HG03558 (cell line): ENCODE measurements at regions not wholly inside any gene's neighbourhood (a gene's known extent, or its start where the extent isn't known, plus 50 kb on each side); places are given as distances from the start of the nearest gene placed in this dataset.

ENCODE experiments used
- ATAC-seq: cut with Tn5 transposase; IDR thresholded peaks from one replicate; pipeline ENCODE4 v1.9.1; 2021; ENCODE audit warnings: moderate number of reproducible peaks; ENCODE audit not compliant: unreplicated experiment; ENCODE audit errors: extremely low read depth

GRCh38 chr13:52975969-52976368 is 52.6 kb upstream of the OLFM4 start:
- ATAC-seq: no peak

- no peak for ATAC-seq
Measured at GRCh38 chr13:52975161-52975560, 53.5 kb upstream of the OLFM4 start.

- ATAC-seq: no peak
Measured at GRCh38 chr13:52974711-52975110, 53.9 kb upstream of the OLFM4 start.

DNA sequence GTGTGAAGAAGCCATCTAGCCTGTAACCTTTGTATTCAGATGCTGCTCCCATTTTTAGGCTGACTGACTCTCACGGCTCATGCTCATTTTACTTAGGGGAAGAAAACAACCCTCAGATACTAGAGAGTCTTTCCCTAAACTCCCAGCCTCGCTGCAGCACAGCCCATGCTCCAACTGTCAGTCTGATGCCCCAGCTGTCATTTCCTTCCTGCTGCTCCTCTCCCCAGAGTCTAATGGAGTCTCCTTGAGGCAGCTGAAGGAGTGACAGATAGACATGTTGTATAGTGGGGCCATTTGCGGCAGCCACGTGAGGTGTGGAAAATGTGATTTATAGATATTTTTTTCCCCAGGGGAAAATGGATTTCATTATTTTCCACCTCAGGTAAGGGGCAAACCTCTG is 59.2 kb upstream of the OLFM4 start:
- no peak for ATAC-seq

- ATAC-seq: peak; percentile 98
Measured at GRCh38 chr13:52968074-52968700, 60.4 kb upstream of the OLFM4 start.

DNA sequence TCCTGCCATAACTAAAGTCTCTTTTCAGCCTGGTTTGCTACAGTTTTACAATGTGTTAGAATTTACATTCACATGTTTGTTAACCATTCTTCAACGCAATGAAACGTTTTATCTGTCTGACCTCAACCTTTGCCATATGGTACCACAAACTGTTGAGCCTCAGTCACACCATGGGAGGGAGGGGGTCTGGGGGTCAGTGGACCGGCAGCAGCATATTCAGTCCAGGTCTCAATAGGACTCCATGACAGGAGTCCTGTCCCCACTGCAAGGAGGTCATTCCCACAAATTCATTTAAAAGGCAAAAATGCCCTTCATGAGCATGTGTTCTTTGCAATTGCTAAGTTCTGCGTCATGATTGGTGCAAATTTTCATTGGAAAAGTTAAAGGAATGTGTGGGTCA is 66.6 kb upstream of the OLFM4 start:
- no peak for ATAC-seq

GRCh38 chr13:52961256-52961910 is 67.2 kb upstream of the OLFM4 start:
- no peak for ATAC-seq

DNA sequence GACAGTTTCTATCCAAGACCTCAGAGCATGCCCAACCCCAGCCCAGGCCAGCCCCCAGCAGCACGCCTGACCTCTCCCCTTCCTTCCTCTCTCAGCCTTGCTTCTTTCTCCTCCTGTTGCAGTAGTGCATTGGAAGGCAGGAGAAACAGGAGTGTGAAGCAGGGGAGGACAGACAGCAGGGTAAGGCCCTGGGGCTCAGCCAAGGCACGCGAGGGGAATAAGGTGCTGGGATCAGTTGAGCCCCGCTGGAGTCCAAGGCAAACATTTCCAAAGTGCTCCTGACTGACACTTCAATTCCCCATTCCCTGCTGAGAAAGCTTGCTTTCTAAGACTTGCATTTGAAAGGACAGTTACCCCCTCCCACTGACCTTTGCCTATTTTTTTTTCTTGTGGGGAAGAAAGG is 73.1 kb upstream of the OLFM4 start:
- ATAC-seq: no peak

DNA sequence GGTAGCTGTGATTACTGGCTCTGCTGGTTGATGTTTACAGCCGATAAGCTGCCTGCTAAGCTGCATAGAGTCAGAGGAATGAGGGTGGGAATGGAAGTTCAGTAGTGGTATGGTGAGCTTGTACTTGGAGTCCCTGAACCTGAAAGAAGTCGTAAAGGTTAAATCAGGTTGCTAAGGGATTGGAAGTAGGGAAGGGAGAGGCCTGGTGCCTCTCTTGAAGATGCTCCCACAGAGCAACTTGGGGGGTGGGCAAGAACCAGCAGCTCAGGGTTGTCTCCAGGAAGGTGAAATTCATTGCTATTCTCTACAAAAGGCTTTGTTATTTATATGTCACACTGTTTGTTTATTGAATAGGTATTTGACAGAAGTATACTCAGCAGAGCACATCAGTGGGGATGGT is 73.8 kb upstream of the OLFM4 start:
- ATAC-seq: no peak

- no peak for ATAC-seq
Measured at GRCh38 chr13:52950436-52950956, 78.1 kb upstream of the OLFM4 start.

DNA sequence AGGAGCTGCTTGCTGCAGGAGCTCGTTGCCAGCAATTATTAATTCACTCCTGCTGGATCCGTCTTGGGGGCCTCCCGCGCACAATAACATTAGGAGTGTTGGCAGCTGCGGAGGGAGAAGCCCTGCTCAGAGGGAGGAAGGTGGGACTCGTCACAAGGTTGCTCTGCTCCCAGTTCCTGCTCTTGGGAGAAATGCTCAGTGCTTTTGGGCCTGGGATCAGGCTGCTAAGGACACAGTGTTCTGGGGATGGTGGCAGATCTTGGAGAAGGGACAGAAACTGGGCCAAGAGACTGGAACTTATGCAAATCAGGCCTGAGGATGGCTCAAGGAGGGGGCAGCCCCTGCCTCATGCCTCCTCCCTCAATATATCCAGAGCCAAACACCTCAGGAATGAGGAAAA is 78.9 kb upstream of the OLFM4 start:
- no peak for ATAC-seq

GRCh38 chr13:52949044-52949443 is 79.6 kb upstream of the OLFM4 start:
- ATAC-seq: no peak

DNA sequence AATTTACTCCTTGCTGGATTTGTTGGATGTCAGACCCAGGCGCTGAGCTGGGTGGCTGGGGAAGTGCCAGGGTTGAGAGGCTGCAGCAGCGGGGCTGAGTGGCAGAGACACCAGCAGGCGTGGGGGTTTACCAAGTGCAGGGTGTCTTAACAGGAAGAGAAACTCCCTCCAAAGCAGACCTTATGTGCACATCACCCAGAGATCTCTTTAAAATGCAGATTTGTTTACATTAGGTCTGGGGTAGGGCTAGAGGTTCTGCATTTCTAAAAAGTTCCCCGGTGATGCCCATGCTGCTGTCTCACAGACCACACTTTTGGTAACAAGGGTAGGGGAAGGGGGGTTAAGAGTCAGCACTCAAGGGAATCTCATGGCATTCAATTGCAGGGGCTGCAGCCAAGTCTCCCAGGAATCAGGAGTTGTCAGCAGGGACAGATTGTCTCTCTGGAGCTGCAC is 80.7 kb upstream of the OLFM4 start:
- ATAC-seq: no peak

DNA sequence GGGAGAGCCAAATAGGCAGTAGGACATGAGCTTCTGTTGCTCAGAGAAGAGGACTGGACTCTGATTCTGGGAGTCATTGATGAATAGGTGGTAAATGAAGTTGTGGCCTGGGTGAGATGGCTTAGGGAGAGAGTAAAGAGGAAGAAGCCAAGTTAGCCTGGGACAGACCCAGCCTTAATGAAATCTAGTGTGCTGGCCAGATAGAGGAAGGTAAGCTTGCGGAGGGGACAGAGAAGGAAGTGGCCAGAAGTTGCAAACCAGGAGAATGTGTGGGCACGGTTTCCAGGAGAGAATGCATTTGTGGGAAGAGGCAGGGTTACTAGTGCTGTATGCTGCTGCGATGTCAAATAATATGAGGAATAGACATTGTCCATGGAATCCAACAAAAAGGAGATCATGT is 83.3 kb upstream of the OLFM4 start:
- ATAC-seq: no peak

DNA sequence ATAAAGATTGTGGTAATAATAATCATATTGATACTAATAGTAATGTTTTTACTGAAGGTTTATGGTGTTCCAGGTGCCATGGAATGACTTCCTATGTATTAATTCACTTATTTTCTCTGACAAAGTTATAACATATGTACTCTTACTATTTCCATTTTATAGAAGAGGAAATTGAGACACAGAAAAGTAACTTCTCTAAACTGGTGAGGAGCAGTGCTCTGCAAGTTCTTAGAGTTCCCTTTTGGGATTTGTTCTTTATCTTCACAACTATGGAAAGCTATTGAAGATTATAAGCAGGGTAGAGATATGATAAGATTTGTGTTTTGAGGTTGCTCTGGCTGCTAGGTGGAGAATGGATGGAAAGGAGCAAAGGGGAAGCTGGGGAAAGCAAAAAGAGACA is 83.9 kb upstream of the OLFM4 start:
- no peak for ATAC-seq

DNA sequence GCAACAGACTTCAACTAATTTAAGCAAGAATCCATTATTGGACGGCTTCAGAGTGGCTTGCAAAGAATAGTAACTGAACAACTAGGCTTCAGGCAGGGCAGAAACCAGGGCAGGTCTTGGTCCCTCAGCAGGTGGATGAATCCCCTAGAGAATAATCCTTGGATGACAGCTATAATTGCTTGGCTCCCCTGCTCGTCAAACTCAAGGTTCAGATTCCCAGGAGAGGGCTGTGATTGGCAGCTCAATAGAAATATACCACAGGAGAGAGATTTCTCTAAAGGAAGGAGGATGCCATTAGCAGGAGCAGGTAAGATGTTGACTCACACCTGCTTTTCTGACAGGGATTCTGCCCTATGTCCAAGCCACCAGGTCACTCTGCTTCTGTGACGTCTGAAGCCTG is 89.6 kb upstream of the PCDH8 start:
- no peak for ATAC-seq

DNA sequence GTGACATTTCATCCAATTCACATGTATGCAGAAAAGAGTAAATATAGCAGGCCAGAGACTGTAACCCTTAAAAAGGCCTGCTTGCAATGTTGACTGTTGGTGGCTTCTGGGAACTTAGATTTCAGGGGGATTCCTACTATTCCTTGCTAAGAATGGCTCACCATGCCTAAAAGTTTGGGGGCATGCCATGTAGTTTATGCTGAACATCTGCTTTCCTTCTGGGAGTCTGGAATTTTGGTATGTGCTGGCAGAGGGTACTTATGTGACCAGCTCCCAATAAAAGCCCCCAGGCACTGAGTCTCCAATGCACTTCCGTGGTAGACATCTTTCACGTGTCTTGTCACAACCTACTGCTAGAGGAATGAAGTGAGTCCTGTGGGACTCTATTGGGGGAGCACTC is 88.4 kb upstream of the PCDH8 start:
- no peak for ATAC-seq

GRCh38 chr13:52934258-52934657 is 85.8 kb upstream of the PCDH8 start:
- no peak for ATAC-seq

- ATAC-seq: no peak
Measured at GRCh38 chr13:52933547-52934210, 85.2 kb upstream of the PCDH8 start.

DNA sequence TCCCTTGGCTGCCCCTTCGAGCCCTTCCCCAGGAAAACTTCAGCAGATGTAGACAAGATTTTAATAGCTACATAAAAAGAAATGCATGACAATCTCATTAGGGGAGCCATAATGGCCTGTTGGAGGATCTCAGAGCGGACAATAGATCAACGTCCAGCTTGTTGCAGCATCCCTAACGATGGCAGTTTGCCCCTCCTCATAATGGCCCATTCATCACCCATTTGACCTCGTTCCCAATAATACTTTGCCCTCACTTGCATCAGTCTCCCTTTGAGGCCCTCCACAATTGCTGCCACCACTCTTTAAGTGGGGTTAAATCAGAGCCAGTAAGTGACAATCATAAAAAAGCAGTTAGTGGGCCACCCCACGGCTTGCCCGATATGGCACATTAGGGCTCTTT is 84.7 kb upstream of the PCDH8 start:
- no peak for ATAC-seq

DNA sequence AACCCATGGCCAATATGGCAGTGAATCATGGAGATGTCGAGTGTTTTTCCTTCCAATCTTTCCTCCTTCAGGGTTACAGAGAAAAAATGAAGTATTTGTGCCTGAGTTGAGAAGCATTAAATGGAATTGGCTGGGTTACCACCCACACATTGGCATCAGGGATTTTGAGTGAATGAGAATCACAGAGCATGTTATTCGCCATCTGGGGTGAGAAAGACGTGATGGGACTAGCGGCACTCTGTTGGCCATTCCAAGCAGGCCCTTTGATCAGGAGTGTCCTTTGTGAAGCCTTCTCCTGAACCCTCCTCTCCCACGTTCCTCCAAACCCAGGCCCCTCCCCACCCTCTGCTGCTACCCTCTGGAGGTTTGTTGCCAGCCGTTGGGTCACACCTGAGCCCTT is 84.2 kb upstream of the PCDH8 start:
- no peak for ATAC-seq
